Iris pigment epithelial cell (primary cell): ENCODE measurements at regions not wholly inside any gene's neighbourhood (a gene's known extent, or its start where the extent isn't known, plus 50 kb on each side); places are given as distances from the start of the nearest gene placed in this dataset.
"Not testable (repeated sequence)": the region's sequence is repeated elsewhere in the genome, so short reads cannot be mapped to it uniquely, and the experiment has no call there.

Experiments used
- DNase-seq: peaks from one replicate; pipeline ENCODE4 v3.0.0-alpha.2; 2011; ENCODE audit warnings: low read depth

DNA sequence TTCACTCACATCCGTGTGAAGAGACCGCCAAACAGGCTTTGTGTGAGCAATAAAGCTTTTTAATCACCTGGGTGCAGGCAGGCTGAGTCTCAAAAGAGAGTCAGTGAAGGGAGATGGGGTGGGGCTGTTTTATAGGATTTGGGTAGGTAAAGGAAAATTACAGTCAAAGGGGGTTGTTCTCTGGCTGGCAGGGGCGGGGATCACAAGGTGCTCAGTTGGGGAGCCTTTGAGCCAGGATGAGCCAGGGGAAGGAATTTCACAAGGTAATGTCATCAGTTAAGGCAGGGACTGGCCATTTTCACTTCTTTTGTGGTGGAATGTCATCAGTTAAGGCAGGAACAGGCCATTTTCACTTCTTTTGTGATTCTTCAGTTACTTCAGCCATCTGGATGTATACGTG, 210.3 kb upstream of the ELL2 start:
- DNase-seq, result not testable (repeated sequence)

DNA sequence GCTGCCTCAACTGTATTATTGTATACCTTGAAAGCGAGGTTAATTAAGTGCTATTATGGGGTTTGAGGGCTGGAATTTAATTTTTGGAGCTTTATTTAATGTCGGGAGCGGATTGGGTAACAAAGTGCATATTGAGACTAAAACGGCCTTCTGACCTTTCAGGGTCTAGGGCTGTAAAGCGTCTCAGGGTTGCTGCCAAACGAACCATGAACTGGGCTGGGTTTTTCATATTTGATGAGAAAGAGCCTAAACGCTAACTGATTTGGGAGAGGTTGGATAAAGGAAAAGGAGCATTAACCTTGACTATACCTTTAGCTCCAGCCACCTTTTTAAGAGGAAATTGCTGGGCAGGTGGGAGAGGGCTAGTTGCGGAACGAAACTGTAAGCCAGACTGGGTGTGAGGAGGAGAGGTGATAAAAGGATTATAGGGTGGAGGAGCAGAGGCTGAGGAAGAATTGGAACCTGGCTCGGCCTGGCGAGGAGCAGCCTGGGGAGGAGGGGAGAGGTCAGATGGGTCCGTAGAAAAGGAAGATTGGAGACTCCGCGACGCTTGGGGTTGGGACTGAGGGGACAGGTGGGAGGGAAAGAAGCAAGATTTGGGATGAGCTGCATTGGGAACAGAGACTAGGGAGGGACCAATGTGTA, 209.0 kb upstream of the ELL2 start:
- DNase-seq, result not testable (repeated sequence)

DNA sequence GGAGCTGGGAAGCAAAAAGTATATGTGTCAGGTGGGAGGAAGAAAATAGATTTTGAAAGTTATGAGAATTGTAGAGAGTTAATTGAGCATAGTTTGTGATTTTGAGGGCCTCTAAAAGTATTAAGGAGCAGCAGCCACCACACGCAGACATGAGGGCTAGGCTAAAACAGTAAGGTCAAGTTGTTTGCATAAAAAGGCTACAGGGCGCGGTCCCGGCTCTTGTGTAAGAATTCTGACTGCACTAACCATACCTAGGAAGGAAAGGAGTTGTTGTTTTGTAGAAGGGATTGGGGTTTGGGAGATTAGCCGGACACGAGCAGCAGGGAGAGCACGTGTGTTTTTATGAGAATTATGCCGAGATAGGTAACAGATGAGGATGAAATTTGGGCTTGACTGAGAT, 207.2 kb upstream of the ELL2 start:
- not testable (repeated sequence) for DNase-seq

DNA sequence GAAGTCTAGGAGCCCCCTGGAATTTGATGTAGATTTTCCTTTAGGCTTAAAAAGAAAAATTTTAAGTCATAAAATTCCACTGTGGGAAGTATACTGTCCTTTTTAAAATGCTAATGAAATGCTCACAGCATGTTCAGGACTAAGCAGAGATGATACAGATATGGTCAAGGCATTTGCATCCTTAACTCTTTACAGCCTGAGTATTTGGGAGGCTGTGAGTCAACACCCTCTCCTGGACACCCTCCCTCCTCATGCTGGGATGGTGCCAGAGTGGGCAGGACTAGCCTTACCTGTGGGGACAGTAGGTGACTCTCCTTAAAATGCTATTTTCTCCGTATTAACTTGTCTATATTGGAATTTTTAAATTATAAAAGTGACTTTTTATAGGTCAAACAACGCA, 197.4 kb upstream of the ELL2 start:
- no peak for DNase-seq

DNA sequence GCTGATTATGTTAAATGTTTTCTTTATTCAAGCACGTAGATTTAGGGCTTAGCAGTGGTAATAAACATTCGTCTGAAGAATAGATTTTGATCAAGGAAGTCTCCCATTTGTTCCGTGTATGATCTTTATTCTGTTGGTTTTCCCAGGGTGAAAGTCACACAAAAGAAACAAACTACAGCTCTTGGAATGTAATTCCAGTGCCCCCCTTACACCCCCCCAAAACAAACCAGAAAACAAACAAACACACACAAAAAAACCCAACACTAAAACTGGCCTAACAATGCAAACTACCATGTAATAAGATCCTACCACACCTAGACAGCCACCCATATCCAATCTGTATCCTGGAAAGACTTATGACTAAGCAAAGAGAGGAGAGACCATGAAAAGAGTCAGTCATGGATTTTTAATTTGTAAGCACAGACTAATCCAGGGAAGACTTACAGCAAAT, 196.2 kb upstream of the ELL2 start:
- DNase-seq, result peak; percentile 47

DNA sequence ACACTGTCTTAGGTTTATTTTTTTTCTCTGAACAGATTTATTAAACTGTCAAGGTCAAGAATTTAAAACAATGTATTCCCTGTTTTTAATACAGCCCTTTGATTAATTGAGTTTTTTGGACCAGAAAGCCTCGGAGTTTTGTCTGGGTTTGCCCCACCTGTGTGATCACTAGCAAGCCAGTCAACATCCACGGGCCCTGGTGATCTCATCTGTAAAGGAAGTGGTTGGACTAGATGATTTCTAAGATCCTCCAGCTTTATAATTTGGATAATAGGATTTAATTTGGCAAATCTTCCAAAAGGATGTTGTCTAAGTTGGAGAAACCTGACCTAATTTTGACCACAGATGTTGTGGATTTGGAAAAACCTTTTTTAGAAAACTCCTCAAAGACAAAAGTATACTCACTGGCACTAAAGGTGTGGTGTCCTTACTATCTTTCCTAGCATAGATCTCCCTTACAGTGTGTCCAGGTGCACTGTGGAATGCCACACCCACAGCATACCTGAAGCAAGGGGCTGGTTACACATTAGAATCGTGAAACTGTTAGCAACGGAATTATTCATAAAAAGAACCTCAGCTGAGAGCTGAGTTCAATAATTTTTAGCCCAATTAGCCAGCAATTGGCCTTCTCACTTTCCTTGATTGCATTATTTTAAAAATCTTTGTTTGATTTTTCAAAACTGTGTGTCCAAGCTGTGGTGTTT, 195.6 kb upstream of the ELL2 start:
- DNase-seq, result no peak

DNA sequence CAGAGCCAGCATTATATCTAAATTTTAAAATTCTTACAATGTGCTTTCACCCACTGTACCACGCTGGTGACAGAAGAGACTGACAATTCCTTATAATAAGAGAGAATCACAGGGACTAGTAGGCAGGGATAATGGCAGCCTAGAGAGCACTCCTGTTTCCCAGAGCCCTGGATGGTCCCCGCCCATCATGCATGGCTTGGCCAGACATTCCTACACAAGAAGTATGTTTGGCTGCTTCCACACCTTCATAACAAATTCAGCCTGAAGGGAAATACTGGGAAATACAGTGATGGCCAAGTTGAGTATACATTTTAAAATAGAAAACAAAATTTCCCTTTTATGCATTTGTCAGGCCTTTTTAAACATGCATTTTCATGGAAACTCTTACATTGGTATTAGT, 193.5 kb upstream of the ELL2 start:
- no peak for DNase-seq

DNA sequence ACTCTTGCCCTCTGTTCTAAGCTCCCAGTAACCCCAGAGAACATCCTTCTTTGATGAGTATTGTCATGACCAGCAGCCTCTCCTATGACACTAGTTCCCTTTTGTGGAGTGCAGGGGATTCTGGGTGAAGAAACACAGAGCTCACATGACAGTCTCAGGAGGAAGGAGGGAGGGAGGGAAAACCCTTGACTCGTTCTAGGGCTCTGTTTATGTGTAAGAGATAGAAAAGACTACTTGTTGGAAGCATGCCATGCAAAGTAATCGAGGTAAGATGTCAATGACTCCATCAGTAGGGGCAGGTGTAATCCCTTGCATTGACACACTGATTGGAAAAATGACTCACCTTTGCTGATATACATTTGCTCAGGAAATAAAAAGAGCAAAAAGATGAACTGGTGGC, 190.2 kb upstream of the ELL2 start:
- no peak for DNase-seq

DNA sequence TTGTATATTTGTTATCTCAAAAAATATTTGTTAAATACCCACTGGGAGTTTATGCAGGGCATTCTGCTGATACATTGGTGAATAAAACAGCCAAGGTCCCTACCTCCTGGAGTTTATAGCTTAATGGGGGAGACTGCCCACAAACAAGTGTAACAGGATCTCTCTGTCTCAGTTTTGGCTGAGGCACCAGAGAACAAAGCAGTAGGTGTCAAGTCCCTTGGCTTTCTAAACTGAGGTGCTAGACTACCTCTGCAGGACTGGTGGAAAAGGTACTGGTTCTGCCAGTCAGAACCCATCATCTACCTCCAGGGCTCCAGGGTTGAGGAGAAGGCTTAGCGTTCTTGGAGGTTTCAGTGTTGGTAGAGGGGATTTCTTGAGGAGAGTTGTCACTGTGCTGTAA, 188.4 kb upstream of the ELL2 start:
- no peak for DNase-seq

DNA sequence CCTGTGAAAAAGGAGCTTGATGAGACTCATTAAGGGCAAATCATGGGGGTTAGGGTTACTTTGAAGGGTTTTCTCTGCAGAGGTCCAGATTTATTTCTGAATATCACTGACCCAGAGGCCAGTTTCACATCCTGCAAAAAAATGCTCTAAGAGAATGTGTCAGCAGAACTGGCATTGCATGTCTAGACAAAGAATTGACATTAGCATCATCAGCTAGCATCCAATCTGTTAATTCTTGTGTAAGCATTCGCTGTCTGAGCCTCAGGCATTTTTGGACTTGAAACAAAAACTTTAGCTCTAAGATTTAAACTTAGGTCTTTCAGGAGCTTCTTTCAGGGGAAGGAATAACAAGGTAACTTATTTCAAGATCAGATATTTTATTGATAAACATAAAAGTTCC, 187.9 kb upstream of the ELL2 start:
- DNase-seq, result peak; percentile 68

DNA sequence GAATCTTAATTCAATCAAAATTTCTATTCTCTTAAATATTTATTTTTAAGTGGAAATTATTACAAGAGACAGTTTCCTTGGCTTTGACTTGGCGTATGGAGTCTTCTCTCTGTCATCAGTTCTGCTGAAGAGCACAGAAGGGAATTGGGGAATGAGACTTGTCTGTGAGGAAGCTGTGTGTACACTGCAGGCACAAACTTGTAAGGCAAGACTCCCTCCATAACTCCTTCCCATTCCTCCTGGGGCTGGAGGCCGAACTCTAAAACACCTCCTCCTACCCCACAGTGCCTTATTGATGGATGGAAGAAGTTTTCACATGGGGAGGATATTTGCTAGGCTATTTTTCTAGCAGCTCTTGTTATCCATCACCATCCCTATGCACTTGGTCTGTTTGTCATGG, 187.4 kb upstream of the ELL2 start:
- DNase-seq, result no peak

DNA sequence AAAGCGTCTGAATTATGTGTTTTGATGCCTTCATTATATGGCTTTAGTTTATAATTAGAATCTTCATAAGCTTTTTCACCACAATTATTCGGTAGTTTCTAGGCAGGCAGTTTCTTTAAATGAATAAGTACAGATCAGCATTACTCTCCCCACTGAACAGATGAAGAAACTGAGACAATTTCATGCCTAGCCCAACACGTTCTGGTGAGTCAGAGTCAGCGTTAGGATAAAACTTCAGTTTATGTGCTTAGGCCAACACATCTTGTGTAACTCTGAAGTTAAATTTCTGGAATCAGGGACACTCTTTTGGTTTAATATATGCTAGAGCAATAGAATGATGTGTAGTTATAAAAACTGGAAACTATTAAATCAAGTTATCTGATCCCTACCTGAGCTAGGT, 186.7 kb upstream of the ELL2 start:
- DNase-seq, result no peak

DNA sequence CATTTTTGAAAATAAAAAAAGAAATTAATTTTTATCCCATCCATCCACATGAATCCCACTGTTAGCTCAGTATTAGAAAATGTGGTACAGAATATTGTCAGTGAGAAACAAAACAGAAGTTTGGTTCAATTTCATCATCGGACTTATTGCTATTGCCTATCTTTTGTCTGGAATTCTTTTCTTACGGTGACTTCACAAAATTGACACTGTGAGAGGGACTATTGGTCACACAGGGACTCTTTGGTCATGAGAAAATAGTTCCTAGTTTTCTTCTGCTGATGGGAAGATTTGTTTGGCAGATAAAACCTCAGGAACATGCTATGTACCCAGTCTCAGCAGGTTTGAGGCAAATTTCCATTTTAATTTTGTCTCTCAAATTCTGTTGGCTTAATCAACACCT, 186.2 kb upstream of the ELL2 start:
- no peak for DNase-seq

DNA sequence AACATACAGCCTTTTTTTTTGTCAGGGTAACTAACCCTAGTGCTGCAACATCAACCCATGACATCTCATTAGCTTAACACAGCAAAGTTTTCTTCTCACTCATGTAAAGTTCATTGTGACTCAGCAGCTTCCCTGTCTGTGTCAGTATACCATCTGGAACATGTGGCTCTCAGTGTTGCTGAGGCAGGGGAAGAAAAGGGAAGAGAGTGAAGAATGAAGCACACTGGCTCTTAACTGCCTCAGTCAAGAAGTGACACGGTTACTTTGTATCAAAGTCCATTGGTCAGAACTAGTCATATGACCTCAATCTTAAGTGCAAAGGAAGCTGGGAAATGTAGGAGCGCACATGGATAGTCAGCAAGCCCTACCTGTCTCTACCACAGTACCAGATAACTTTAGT, 185.0 kb upstream of the ELL2 start:
- peak; percentile 79 for DNase-seq

DNA sequence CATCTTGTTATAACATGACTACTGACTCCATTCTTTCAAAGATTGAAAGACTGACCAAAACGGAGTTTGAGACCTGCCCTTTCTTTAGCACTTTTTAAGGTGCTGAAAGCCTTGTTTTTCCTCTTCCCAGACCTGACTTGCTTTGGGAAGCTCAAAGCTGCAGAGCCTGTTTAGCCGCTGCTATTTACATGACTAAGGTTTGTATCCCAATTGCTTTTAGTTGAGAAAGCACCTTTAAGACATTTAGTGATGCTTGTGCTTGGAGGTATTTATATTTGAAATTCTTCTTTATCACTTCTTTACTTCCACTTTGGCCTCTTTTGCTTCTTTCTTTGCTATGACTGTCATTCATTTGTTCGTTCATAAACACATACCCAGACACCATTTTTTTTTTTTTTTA, 182.6 kb upstream of the ELL2 start:
- no peak for DNase-seq

DNA sequence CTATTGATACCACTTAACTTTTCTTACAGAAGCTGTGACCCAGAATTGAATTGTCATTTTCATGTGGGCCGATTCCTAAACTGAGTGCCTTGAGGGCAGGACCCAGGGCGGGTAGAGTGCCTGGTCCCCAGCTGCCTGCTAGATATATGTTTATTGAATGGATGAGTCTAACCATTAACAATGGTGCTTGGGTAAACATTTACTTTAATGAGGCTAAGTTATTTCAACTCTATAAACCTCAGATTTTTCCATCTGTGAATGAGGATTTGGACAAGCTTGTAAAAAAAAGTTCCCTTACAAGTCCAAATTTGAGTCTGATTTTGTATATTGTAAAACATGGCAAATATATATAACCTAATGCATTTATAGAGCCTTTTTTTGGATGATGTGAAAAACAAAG, 181.8 kb upstream of the ELL2 start:
- DNase-seq, result no peak

DNA sequence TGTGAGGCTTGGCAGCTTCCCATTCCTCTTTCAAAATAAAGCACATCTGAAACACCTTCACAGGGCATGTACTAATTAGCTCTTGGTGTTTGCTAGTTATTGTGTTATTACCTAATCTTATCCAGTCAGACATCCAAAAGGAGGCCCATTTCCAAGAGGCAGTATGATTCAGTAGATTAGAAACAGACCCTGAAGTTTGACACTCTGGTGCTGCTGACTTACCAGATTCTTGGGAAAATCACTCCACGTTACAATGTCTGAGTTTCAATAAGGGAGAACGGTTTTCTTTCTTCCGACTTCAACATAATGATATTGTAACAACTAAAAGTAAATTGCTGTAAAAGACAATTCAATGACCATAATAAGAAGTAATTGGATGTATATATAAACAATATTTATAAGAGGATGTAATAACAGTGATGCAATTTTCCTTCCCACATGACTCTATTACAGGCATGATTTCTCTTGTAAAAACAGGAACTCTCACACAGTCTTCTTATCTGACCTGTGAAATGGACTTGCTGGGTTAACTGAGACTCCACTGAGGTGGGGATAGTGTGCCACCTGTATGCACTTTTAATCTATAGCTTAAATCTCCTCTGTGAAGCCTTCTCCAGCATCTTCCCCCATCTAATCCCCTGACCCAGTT, 181.3 kb upstream of the ELL2 start:
- DNase-seq, result peak; percentile 54

DNA sequence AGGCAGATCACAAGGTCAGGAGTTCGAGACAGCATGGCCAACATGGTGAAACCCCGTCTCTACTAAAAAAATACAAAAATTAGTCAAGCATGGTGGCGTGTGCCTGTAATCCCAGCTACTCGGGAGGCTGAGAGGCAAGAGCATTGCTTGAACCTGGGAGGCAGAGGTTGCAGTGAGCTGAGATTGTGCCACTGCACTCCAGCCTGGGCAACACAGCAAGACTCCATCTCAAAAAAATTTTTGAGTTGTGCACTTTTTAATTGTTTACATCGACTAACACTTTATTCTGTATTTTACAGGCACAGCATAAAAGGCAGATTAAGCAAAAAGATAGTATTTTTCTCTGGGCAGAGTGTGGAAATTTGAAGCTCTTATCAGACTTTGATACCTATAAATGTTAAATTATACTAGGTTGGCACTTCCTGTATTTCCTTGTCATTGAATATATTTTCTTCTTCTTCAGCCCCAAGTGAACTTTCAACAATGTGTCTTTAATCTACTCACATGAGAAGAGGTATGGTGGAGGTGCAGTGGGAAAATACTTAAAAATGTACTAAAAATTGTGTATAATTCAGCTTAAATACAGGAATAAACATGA, 180.6 kb upstream of the ELL2 start:
- no peak for DNase-seq

DNA sequence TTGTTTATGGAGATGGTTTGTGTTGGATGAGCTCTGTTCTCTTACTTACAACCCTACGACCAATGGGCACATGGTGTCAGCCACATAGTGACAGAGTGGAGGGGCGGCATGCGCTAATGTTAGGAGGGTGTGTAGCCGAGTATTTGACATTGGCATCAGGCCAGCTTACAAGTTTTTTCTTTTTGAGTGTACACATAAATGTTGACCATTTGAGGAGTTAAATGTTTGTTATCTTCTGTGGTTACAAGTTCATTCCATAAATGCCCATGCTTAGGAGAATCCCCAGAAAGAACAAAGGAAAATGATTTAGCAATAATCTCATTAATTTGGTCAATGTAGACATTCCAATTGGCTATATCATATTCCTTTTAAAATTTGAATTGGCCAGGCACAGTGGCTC, 180.1 kb upstream of the ELL2 start:
- peak; percentile 34 for DNase-seq

DNA sequence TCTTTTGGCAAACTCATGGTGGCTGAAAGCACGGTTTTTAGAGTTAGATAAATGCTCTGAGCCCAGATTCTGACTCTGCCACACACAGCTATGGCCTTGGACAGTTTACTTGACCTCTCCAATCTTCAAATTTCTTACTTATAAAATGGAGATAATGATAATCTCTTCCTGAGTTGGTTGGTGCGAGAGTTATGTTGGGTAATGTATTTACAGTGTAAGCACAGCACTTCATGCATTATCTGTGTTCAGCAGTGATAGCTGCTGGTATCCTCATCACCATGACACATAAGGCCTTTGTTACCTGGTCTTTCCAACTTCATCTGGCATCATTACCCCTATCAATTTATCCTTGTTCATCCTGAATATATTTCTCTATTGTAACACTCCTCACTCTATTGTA, 178.8 kb upstream of the ELL2 start:
- DNase-seq, result no peak

DNA sequence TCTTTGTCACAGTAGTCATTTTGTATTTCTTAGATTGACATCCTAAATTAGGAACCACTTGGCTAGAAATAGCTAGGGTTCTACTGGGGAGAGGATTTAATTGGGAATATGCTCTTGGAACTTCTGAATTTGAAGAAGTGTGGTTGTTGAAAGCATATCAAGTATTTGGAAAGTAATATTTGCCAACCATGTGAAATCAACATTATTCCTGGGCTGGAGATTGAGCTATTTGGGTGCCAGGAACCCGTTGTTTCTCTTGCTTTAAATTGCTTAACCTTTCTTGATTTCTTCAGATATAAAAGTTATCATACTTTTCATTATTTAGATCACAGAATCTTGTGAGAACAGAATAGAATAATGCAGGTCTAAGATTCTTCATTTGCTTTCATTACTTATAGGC, 178.4 kb upstream of the ELL2 start:
- no peak for DNase-seq

DNA sequence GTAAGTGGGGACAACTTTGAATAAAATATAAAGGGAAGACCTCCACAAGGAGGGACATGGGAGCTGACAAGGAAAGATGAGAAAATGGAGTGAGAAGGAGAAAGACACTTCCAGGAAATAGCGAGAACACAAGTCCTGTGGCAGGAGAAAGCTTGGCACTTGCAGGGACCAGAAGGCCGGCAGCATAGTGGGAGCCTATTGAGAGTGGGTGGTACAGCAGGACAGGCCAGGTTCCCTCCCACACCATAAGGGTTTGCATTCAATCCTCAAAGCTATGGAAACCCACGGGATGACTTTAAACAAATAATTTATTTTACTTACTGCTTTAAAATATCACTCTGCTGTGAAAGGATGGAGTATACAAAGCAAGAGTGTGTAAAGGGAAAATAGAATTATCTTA, 173.2 kb upstream of the ELL2 start:
- DNase-seq, result no peak
